Stimulated activated CD8-positive, alpha-beta memory T cell treated with anti-CD3 and anti-CD28 coated beads, Interleukin-2, amount 100 ng/mL, for 48 hours (primary cell): ENCODE measurements at regions not wholly inside any gene's neighbourhood (a gene's known extent, or its start where the extent isn't known, plus 50 kb on each side); places are given as distances from the start of the nearest gene placed in this dataset.
A peak's percentile ranks its signal among the peaks of the same experiment; 100 is the strongest.
"Not testable (repeated sequence)": the region's sequence is repeated elsewhere in the genome, so short reads cannot be mapped to it uniquely, and the experiment has no call there.

Experiments used
- DNase-seq, 2 donors: peaks; one replicate each; pipeline ENCODE4 v3.0.0-alpha.2; 2020; ENCODE audit warnings: low read depth in 2 of 2

DNA sequence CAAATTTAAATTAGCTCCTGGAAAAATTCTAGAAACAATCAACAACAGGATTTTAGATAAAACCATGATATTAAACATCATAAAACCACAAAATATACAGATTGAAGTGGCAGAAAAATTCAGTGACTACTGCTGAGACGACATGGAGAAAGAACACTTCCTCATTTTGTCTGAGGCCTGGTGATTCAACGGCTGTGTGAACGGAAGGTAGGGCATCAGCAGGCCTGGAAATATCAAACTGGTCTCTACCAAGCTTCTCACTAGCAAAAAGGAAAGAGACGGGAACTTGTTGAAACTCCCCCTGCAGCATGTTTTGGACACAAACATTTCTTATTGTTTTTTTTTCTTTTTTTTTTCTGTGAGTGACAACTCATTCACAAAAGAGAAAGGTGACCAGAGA, 58.0 kb upstream of the AHI1 start:
- no peak for DNase-seq

- no peak for DNase-seq
These were observed 60.0 kb upstream of the AHI1 start for GRCh38 chr6:135557582-135557981.

DNA sequence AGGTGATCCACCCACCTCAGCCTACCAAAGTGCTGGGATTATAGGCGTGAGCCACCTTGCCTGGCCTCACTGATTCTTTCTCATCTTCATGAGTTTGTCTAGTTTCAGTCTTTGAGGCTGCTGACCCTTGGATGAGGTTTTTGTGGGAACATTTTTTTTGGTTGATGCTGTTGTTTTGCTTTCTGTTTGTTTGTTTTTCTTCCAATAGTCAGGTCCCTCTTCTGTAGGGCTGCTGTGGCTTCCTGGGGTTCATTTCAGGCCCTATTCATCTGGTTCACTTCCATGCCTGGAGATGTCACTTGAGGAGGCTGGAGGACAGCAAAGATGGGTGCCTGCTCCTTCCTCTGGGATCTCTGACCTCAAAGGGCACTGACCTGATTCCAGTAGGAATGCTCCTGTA, 68.1 kb upstream of the AHI1 start:
- not testable (repeated sequence) for DNase-seq

GRCh38 chr6:135566311-135567068, 69.0 kb upstream of the AHI1 start:
- DNase-seq = no peak

DNA sequence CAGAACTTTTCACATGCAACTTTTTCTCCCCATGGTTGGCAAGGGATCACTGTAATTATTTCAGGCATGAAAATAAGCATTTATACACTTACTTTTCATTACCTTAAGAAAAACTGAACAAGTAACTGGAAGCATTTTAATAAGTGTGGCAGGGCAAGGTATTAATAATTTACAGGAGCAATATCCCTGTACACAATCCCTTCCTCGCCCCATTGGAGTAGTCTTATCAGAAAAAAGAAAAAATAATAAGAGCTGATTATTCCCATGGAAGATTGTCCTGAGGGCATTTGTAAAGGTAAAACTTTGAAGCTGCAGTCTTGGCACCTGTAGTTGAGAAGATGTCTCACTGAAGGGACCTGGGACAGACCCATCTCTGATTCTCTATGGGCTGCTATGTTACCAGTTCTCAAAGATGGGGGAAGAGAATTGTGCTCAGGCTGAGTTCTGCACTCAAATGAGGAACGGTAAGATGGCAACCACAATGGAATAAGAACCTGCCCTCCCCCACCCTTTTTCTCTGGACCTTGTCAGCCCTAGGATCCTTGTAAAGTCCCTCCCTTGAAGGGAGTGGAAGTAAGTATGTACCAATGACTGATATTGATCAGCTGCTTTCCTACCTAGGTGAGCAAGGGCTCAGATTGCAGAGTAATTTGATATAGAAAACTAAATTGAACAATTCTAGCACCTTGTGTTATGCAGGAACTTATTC, 70.0 kb upstream of the AHI1 start:
- DNase-seq = no peak

DNA sequence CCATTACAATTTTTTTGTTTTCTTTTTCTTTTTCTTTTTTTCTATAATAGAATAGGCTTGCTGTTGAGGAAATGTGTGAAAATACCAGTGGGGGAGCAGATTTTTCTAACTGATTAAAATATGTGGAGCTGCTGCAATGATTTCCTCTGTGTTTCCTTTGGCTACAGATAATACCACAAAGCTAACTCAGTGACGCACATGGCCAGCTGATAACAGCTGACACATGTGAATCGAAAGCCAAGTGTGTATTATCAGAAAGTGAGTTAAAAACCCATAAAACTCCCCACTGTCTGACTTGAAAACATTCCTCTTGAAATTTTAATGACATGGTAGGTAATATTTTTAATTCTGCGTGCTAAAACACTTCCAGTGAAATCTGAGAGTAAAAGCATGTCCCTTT, 70.8 kb upstream of the AHI1 start:
- DNase-seq = peak in 1 of 2 donors; percentile 23

DNA sequence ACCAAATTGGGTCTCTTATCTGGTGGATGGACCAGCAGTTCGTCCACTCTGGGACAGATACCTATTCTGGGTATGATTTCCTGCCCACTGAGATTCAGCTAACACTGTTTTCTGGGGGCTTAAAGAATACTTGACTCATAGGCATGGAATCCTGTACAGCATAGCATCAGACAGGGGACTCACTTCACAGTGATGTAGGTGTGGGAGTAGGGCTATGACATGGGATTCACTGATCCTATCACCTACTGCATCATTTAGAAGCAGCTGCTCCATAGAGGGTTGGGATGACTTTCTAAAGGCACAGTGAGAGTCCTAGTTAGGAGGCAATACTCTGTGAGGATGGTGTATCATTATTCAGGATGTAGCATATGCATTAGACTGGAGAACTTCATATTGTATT, 74.5 kb upstream of the AHI1 start:
- DNase-seq = no peak

DNA sequence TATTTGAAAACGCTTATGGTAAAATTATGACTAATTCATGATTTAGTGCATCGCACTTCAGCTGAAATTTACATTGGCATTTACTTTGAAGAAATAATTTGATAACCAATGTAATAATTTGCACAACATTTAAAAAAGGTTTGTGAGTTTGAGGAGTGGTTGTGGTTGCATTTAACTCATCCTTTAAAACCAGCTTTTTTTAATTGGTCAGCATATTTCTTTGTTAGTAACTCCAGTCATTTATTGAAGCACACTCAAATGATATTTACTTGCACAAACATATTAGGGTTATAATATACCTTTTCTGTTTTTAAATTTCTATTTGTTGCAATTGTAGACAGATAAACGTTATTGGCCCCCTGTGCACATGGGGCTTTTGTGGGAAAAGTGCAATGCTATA, 78.1 kb upstream of the AHI1 start:
- DNase-seq = no peak

DNA sequence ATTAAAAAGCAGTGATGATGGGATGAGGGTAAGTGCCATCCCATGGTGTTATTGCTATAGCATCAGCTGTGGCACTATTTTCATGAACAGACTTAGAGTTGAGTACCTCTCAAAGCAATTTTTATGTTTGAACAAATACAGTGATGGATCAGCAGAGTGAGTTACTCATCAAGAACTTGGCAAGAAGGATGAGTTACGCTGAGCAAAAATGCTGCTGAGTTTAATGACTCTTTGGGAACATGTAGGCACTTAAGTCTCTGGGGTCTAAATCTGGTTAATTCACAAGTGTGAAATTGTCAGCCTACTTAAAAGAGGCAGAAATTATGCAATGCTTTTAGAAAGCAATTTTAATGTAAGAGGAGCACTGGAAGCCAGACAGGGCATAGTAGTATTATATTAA, 78.5 kb upstream of the AHI1 start:
- DNase-seq = no peak

DNA sequence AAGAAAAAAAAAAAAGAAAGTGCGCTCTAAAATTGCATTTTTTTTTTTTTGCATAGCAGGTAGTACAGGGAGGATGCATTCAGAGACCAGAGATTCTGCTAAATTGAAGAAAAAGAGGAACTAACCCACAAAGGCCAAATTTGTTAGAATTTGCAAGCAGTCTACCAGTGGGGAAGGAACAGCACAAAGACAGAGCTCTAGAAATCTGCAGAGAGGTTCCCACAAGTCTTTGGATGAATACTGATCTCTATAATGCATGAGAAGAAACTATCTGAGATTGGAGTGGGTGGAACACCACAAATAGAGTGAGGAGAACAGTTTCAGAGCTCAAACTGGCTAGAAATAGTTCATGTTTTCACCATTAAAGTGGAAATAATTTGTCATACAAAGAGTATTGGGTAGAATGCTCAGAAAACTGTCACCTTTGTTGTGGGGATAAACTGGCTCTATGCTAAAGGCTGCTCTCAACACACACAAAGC, 79.6 kb upstream of the AHI1 start:
- DNase-seq = no peak

- no peak for DNase-seq
These were observed 81.4 kb upstream of the AHI1 start for GRCh38 chr6:135578976-135579375.

GRCh38 chr6:135581211-135581610, 83.7 kb upstream of the AHI1 start:
- DNase-seq = no peak

GRCh38 chr6:135583256-135583761, 85.8 kb upstream of the AHI1 start:
- no peak for DNase-seq

DNA sequence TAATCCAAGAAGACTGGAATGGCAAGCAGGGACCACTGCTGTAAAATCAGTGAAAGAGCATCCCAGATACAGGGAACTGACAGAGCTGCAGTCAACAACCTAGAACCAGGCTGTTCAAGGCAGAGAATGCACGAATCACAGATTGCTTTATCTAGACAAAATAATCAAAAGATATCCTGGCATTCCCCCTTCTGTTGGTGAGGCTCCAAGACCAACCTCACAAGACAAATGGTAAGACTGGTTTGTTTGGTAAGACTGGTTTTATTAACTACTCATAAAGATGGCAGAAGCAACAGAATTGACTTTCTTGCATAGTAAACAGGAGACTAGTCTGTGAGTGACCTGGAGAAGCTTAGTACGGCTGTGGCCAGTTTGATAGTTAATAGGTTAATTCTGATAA, 88.8 kb upstream of the AHI1 start:
- no peak for DNase-seq

- DNase-seq = no peak
These were observed 89.3 kb upstream of the AHI1 start for GRCh38 chr6:135586844-135587243.

DNA sequence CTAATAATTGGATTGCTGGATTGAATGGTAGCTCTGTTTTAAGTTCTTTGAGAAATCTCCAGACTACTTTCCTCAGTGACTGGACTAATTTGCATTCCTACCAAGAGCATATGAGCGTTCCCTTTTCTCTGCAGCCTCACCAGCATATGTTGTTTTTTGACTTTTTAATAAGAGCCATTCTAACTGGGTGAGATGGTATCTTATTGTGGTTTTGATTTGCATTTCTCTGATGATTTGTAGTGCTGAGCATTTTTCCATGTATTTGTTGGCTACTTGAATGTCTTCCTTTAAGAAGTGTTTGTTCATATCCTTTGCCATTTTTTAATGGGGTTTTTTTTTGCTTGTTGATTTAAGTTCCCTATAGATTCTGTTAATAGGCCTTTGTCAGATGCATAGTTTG, 94.7 kb upstream of the AHI1 start:
- DNase-seq = no peak

DNA sequence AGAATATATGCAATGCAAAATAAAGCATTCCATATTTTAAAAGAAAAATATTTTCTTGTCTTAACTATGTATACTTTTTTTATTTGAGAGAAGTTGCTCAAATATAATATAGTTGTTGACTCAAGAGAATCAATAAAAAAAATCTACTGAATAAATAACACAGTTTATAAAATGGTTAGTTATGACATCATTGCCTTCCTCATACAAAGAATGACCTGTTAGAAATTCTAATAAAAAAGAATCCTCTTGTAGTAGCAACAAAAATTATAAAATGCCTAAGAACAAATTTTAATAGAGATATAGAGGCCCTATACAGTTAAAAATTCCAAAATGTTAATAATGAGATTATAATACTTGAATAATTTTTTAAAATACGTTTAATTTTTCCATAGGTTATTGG, 96.5 kb upstream of the AHI1 start:
- no peak for DNase-seq

- no peak for DNase-seq
These were observed 102.7 kb upstream of the AHI1 start for GRCh38 chr6:135600086-135600702.

DNA sequence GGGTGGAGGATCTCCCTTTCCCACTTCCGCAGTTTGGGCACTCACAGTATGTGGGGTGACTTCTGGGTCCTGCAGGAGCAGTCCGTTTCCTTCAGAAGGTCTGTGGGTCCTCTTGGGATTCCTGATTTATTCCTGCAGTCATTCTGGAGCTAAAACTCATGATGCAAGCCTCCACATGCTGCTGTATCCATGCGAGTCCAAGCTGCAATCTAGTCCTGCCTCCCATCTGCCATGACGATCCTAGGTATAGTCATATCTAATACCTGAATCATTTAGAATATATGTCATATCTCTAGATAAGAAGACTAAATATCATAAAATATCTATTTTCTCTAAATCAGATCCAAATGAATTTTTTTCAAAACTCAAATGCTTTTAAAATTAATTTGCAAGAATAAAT, 103.4 kb upstream of the AHI1 start:
- DNase-seq = no peak

DNA sequence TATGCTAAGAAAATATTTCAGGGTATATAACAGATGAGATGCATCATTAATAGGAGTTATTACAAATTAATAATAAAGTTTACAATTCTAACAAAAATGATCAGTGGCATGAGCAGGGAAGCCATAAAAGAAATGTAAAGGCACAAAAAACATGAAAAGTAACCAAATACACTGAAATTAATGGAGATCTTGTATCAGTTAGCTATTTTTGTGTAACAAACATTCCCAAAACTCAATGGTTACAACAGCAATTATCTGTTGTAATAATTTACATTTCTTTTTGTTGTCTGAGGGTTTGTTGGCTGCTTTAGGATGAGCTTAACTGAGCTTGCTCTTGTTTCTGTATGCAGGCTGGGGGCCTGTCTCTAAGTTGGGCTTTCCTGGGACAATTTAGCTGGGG, 104.3 kb upstream of the AHI1 start:
- no peak for DNase-seq

GRCh38 chr6:135603249-135603648, 105.7 kb upstream of the AHI1 start:
- DNase-seq = no peak

- DNase-seq = no peak
These were observed 106.7 kb upstream of the AHI1 start for GRCh38 chr6:135604035-135604860.
